ENCODE measurements at regions not wholly inside any gene's neighbourhood (a gene's known extent, or its start where the extent isn't known, plus 50 kb on each side); places are given as distances from the start of the nearest gene placed in this dataset.

- no peak for DNase-seq
Measured at GRCh38 chr18:75158465-75159237, 50.3 kb downstream of the PTGR3 start.

- DNase-seq, result no peak
Measured at GRCh38 chr18:75157851-75158250, 51.1 kb downstream of the PTGR3 start.

- DNase-seq, result no peak
Measured at GRCh38 chr18:75157381-75157780, 51.6 kb downstream of the PTGR3 start.

- DNase-seq, result no peak
Measured at GRCh38 chr18:75156831-75157230, 52.1 kb downstream of the PTGR3 start.

- DNase-seq, result no peak
Measured at GRCh38 chr18:75156139-75156750, 52.7 kb downstream of the PTGR3 start.

- DNase-seq, result no peak
Measured at GRCh38 chr18:75154997-75155396, 53.9 kb downstream of the PTGR3 start.

- no peak for DNase-seq
Measured at GRCh38 chr18:75154259-75154658, 54.7 kb downstream of the PTGR3 start.

- no peak for DNase-seq
Measured at GRCh38 chr18:75143851-75144250, 65.1 kb downstream of the PTGR3 start.

GRCh38 chr18:75142677-75143076 lies 66.3 kb downstream of the PTGR3 start:
- no peak for DNase-seq

GRCh38 chr18:75141734-75142133 lies 67.2 kb downstream of the PTGR3 start:
- DNase-seq, result no peak

- no peak for DNase-seq
Measured at GRCh38 chr18:75141166-75141565, 67.8 kb downstream of the PTGR3 start.

GRCh38 chr18:75140296-75140695 lies 68.6 kb downstream of the PTGR3 start:
- DNase-seq, result no peak

- DNase-seq, result no peak
Measured at GRCh38 chr18:75139226-75139911, 69.6 kb downstream of the PTGR3 start.

GRCh38 chr18:75137346-75137877 lies 71.5 kb downstream of the PTGR3 start:
- no peak for DNase-seq

GRCh38 chr18:75135158-75135725 lies 73.7 kb downstream of the PTGR3 start:
- no peak for DNase-seq

- DNase-seq, result no peak
Measured at GRCh38 chr18:75134611-75134975, 74.3 kb downstream of the PTGR3 start.

- DNase-seq, result no peak
Measured at GRCh38 chr18:75133721-75134610, 75.0 kb downstream of the PTGR3 start.

GRCh38 chr18:75132931-75133525 lies 75.9 kb downstream of the PTGR3 start:
- no peak for DNase-seq

- DNase-seq, result no peak
Measured at GRCh38 chr18:75132098-75132870, 76.7 kb downstream of the PTGR3 start.

GRCh38 chr18:75131381-75132000 lies 77.4 kb downstream of the PTGR3 start:
- DNase-seq, result peak in 2 of 3 donors; percentile 21 to 63

Measured in muscle of back (tissue), 3 donors.